Left kidney (tissue), 1 donor: ENCODE measurements at regions not wholly inside any gene's neighbourhood (a gene's known extent, or its start where the extent isn't known, plus 50 kb on each side); places are given as distances from the start of the nearest gene placed in this dataset.
"Not testable (repeated sequence)": the region's sequence is repeated elsewhere in the genome, so short reads cannot be mapped to it uniquely, and the experiment has no call there.

Source experiments
- DNase-seq: peaks from one replicate; pipeline ENCODE4 v3.0.0-alpha.2; 2013

- DNase-seq, result no peak
Measured at GRCh38 chr11:90525962-90526361, 303.1 kb upstream of the CHORDC1 start.

DNA sequence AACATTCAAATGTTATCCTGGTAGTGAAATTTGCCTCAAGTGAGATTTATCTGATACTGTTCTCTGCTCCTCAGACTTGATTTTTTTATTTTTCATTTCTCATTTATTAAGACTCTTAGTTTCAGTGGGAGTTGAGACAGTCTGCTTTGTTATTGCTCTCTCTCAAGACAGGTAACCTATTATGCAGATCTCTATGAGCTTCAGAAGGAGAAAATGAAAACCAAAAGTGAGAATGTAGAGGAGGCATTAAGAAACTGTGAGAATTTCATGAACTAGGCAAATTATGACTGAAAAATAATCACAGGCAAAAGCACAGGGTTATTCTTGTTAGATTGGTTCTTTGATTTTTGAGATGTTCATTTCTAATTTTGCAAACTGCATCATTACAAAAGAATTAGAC, 290.0 kb upstream of the CHORDC1 start:
- no peak for DNase-seq

GRCh38 chr11:90510839-90511238, 288.0 kb upstream of the CHORDC1 start:
- DNase-seq, result no peak

DNA sequence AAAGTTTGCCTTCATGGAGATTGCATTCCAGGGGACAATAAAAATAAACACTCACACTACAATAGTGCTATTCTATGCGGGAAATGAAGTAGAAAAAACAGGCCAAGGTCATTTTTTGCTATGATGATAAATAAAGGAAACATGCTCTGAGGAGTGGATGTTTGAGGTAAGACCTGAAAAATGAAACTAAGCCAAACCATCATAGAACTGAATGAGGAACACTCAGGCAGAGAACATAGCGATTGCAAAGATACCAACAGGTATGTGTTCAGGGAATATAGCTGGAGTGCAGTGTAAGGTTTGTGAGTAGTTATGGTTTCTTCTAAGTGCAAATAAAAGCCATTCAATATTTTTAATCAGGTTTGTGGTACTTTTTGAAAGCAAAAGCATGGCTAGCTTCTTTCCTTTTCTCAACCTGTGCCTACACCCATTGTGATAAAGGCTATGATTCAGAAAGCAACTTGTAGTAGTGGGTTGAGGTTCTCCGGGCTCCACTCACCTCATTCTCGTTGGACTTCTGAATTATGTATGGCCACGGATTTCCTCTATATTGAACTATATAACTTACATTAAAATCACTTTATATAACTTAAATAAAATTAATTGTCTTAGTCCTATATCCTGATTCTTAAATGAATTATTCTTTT, 278.2 kb upstream of the CHORDC1 start:
- no peak for DNase-seq

DNA sequence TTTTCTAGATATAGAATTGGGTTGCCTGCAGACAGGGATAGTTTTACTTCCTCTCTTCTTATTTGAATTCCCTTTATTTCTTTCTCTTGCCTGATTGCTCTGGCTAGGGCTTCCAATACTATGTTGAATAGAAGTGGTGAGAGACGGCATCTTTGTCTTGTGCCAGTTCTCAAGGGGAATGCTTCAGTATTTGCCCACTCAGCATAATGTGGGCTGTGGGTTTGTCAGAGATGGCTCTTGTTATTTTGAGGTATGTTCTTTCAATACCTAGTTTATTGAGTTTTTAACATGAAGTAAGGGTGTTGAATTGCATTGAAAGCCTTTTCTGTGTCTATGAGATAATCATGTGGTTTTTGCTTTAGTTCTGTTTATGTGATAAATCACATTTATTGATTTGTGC, 273.9 kb upstream of the CHORDC1 start:
- DNase-seq, result no peak

- no peak for DNase-seq
Measured at GRCh38 chr11:90493379-90493778, 270.5 kb upstream of the CHORDC1 start.

GRCh38 chr11:90491466-90491865, 268.6 kb upstream of the CHORDC1 start:
- no peak for DNase-seq

- peak; percentile 29 for DNase-seq
Measured at GRCh38 chr11:90476442-90477007, 253.7 kb upstream of the CHORDC1 start.

GRCh38 chr11:90468923-90469322, 246.1 kb upstream of the CHORDC1 start:
- DNase-seq, result no peak

DNA sequence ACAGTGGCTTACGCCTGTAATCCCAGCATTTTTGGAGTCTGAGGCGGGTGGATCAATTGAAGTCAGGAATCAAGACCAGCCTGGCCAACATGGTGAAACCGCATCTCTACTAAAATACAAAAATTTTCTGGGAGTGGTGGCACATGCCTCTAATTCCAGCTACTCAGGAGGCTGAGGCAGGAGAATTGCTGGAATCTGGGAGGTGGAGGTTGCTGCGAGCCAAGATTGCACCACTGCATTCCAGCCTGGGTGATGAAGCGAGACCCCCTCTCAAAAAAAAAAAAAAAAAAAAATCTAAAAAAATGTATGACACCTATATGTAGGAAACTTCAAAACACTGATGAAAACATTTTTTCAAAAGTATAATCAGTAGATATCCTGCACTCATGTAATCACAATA, 242.7 kb upstream of the CHORDC1 start:
- DNase-seq, result no peak

DNA sequence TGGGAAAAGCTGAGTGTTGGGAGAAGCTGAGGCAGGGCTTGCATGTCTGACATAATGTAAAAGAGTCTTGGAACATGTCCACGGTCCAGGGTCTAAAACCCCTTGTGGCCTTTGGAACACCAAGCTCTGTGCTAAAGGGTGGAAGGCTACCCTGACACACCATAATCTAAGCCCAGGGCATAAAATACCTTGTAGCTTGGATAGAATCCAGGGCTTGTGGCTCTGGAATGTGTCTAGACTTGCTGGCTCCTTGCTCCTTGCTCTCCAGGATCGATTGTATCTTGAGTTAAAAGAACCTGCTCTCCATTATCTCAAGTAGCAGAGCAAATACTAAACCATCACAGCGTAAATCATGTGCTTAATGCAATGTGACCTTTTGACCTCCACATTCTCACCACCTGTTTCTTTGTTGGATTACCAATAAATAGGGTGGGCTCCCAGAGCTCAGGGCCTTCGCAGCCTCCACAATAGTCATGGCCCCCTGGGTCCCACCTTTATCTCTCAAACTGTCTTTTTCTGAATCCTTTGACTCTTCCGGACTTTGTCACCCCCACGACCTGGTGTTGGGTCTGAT, 232.6 kb upstream of the CHORDC1 start:
- DNase-seq, result not testable (repeated sequence)

- DNase-seq, result no peak
Measured at GRCh38 chr11:90453525-90453924, 230.7 kb upstream of the CHORDC1 start.

- no peak for DNase-seq
Measured at GRCh38 chr11:90449606-90450005, 226.8 kb upstream of the CHORDC1 start.

DNA sequence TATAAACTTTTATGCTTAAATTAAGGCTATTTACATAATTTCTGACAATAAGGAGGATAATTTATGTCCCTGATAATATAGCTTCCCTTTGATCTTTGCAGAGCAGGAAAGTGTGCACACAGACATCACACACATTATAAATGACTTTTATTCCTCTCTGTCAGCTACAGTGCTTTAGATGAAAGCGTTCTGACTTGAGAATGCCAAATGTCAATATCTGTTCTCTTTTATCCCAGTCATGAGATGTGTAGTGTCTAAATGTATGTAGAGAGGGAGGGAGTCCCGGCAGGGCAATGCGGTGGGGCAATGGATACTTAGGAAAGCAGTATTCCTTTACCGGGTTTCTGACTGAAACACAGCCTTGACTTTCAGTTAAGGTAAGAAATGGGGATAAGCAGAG, 225.4 kb upstream of the CHORDC1 start:
- DNase-seq, result no peak

DNA sequence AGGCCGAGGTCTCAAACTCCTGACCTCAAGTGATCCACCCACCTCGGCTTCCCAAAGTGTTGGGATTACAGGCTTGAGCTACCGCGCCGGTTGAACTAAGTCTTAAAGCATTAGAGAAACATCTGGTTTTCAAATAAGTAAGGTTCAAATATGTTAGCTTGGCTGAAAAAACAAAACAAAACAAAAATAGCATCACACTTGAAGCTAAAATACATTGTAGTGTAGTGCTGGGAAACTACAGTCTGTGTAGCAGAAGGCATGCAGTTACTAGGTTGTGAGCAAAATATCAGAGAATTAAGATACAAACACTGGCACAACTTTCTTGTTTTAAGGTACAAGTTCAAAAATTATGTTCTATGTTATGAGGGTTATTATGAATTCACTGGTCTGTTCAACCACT, 224.8 kb upstream of the CHORDC1 start:
- no peak for DNase-seq

DNA sequence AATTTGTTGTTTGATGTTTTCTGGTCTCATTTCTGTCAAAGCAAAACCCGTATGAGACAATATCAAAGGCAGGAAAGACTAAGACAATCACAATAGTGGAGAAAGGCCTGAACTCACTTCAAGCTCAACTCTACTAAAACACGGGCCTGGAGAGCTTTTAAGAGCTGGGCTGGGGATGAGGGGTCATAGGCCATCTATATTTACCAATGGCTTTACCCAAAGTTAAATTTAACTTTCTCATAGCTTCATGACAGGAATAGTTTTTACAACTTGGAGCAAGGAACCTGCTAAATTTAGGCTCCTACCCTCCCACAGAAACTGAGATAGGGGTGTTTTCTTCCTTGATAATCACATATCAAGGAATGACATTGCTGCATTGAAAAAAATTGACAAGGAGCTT, 223.4 kb upstream of the CHORDC1 start:
- no peak for DNase-seq

- DNase-seq, result no peak
Measured at GRCh38 chr11:90438069-90438468, 215.2 kb upstream of the CHORDC1 start.

DNA sequence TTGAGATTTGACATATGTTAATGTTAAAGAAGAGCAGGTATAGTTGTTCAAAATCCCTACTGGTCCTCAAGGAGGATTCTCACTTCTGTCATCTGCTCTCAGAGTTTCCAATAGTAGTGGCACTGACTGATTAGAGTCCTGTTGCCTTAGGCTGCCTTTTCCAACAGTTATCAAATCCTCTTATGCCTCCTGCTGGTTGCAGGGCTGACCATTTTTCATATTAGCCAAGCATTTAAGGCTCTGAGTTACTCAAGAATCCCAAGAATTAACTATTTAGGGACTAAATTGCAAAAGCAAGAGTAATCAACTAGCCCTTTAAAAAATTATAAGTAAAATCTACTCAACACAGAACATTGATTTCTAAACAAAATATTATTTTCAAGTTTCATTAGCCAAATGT, 212.0 kb upstream of the CHORDC1 start:
- no peak for DNase-seq

GRCh38 chr11:90428836-90429235, 206.0 kb upstream of the CHORDC1 start:
- DNase-seq, result no peak

DNA sequence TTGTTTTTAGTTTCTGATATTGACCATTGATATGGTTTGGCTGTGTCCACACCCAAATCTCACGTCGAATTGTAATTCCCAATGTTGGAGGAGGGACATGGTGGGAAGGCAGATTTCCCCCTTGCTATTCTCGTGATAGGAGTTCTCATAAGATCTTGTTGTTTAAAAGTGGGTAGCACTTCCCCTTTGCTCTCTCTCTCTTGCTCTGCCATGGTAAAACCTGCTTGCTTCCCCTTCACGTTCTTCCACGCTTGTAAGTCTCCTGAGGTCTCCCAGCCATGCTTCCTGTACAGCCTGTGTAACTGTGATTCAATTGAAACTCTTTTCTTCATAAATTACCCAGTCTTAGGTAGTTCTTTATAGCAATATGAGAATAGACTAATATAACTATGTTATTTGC, 203.6 kb upstream of the CHORDC1 start:
- DNase-seq, result no peak

GRCh38 chr11:90423378-90423777, 200.5 kb upstream of the CHORDC1 start:
- no peak for DNase-seq

DNA sequence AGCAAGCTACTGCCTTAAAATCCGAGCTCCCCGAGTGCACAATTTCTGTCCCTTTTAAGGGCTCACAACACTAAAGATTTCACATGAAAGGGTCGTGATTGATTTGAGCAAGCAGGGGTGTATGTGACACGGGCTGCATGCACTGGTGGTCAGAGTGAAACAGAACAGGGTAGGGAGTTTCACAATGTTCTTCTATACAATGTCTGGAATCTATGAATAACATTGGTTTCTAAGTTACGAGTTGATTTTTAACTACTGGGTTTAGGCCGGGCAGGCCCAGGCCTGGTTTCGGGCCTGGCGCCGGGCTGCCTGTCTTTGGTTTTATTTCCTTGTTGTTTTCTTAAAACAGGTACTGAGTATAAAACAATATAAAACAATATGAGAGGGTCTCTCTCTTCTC, 199.9 kb upstream of the CHORDC1 start:
- not testable (repeated sequence) for DNase-seq

DNA sequence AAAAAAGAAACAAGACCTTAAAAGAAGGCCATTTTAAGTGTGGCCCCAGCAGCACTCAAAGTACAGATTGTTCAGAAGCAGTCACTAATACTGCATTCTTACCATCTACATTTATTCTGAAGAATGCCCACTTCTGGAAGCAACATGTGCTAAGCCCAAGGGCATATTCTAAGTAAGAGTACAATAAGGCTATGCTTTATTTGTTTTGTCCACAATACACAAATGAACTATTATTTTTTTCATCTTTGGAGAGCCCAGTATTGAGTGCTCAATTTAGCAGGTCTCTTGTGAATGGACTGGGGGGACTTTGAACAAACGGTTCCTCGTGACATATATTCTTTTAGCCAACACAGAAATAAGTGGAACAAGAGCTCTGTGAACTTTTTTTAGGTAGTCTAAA, 191.4 kb upstream of the CHORDC1 start:
- DNase-seq, result no peak

GRCh38 chr11:90407350-90407749, 184.5 kb upstream of the CHORDC1 start:
- DNase-seq, result no peak
